Calu3 (cell line): ENCODE measurements at regions not wholly inside any gene's neighbourhood (a gene's known extent, or its start where the extent isn't known, plus 50 kb on each side); places are given as distances from the start of the nearest gene placed in this dataset.

Experiments used
- BruUV-seq: library from RNA; stranded (reverse); fragments of 400-500 nt; replicated peaks from 2 replicates; lab custom pipeline; 2021; lab: Mats Ljungman, UMichigan
- CTCF ChIA-PET: fragments of 300-600 bp; sonication (Branson Sonifier 250); formaldehyde crosslinking; loops from one replicate; lab custom pipeline; 2022; ENCODE audit warnings: antibody characterized with exemption; lab: Charles Lee
- DNase-seq: peaks from one replicate; pipeline ENCODE4 v3.0.0; 2022
- H3K27ac Mint-ChIP-seq: one replicate; pipeline ENCODE4 v1.8.0; 2022; ENCODE audit warnings: mixed read lengths; ENCODE audit not compliant: unreplicated experiment
- H3K27me3 Mint-ChIP-seq: one replicate; pipeline ENCODE4 v1.8.0; 2022; ENCODE audit warnings: mixed read lengths; ENCODE audit not compliant: unreplicated experiment
- H3K36me3 Mint-ChIP-seq: one replicate; pipeline ENCODE4 v1.8.0; 2022; ENCODE audit warnings: mild to moderate bottlenecking, moderate library complexity, mixed read lengths; ENCODE audit not compliant: insufficient read depth, unreplicated experiment
- H3K4me1 Mint-ChIP-seq: one replicate; pipeline ENCODE4 v1.8.0; 2022; ENCODE audit warnings: mild to moderate bottlenecking, low read depth, mixed read lengths; ENCODE audit not compliant: unreplicated experiment
- H3K4me3 Mint-ChIP-seq: one replicate; pipeline ENCODE4 v1.8.0; 2022; ENCODE audit warnings: mild to moderate bottlenecking, low read depth, moderate library complexity, mixed read lengths; ENCODE audit not compliant: unreplicated experiment
- H3K9me3 Mint-ChIP-seq: one replicate; pipeline ENCODE4 v1.8.0; 2022; ENCODE audit warnings: low read depth, mixed read lengths; ENCODE audit not compliant: unreplicated experiment
- intact Hi-C: fragments of 100-400 bp; cut with micrococcal nuclease; formaldehyde crosslinking; loops from one replicate; pipeline ENCODE4 v1.10.0; 2022; ENCODE audit not compliant: unreplicated experiment
- TF ChIP-seq, protein P1 (sequence below): fragments of 200-600 bp; IDR thresholded peaks from one replicate; pipeline ENCODE4 v1.8.0; 2022; ENCODE audit warnings: antibody characterized with exemption; ENCODE audit not compliant: unreplicated experiment

DNA sequence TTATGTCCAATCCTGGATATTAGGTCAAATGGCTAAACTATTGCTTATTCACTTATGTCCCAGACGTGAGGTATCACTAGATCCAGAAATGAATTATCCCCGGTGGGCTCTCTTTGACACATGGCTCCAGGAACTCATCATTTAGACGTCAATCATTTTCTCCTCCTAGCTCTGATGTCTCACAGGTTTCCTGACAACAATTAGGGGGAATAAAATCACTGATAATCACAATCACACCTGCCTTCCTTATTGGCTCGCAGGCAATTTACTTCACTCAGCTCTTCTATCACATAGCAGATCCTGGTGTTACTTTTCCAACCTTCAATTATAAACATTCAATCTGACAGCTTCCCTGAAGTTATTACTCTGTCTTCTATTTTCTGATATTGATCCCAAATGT, 634.0 kb upstream of the TENM4 start:
- H3K27ac Mint-ChIP-seq, result no peak overlapping the region

DNA sequence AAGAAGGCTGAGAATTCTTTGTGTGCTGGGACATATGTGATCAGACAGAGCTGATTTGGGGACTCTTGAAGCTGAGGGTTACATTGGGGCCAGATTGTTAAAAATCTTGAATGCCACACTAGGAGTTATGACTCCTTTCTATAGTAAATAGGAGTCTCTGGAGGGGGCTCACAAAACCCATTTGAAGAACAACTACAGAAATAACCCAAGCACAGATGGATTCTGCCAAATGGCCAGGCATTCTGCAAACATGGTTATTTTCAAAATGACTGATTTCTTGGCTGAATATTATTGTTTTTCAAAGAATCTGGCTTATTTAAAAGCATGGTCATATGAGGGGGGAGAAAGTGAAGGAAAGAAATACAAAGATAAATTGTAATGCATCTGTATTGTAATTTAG, 625.5 kb upstream of the TENM4 start:
- no peaks in the 10 kb centered on the region for H3K4me1 Mint-ChIP-seq
- CTCF ChIA-PET, result no interaction called here
- no peak overlapping the region for H3K27ac Mint-ChIP-seq
- TF ChIP-seq, protein P1, sequence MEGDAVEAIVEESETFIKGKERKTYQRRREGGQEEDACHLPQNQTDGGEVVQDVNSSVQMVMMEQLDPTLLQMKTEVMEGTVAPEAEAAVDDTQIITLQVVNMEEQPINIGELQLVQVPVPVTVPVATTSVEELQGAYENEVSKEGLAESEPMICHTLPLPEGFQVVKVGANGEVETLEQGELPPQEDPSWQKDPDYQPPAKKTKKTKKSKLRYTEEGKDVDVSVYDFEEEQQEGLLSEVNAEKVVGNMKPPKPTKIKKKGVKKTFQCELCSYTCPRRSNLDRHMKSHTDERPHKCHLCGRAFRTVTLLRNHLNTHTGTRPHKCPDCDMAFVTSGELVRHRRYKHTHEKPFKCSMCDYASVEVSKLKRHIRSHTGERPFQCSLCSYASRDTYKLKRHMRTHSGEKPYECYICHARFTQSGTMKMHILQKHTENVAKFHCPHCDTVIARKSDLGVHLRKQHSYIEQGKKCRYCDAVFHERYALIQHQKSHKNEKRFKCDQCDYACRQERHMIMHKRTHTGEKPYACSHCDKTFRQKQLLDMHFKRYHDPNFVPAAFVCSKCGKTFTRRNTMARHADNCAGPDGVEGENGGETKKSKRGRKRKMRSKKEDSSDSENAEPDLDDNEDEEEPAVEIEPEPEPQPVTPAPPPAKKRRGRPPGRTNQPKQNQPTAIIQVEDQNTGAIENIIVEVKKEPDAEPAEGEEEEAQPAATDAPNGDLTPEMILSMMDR, result no peak
- H3K9me3 Mint-ChIP-seq, result peaks cover 8% of the 10 kb centered on the region
- no peak for DNase-seq
- H3K36me3 Mint-ChIP-seq, result no peaks in the 10 kb centered on the region
- H3K4me3 Mint-ChIP-seq, result no peak overlapping the region
- no peaks in the 10 kb centered on the region for H3K27me3 Mint-ChIP-seq
- BruUV-seq, result no TSS peak
- intact Hi-C loops, result no loop called here

More for the DNA sequence above, 634.0 kb upstream of the TENM4 start:
- Mint-ChIP-seq H3K4me1 (no peaks in the 10 kb centered on the region), H3K4me3 (no peak overlapping the region), H3K9me3 (peaks cover 10% of the 10 kb centered on the region), H3K36me3 (no peaks in the 10 kb centered on the region), H3K27me3 (no peaks in the 10 kb centered on the region)
- TF ChIP-seq, protein P1, result no peak
- intact Hi-C loops, result no loop called here
- no TSS peak for BruUV-seq
- CTCF ChIA-PET, result no interaction called here
- DNase-seq, result no peak

DNA sequence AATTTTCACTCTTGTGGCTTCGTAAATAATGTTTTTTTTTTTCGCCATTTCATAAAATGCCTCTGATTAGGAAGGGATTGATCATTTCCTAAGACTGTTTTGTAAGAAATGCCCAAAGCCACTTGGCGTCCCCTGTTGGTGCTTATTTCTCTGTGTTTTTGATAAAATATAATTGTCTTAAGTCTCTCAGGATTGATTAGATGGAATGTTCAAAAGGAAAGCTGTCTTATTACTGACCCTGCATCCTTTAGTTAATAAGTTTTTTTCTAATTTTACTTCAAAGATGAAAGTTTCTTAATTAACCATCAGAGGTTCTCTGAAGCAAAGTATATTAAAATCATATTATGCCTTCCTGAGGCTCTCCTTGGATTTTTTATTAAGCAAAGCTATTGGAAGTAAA, 624.3 kb upstream of the TENM4 start:
- no peaks in the 10 kb centered on the region for H3K4me1 Mint-ChIP-seq
- TF ChIP-seq, protein P1, result no peak
- no peak overlapping the region for H3K4me3 Mint-ChIP-seq
- no peak overlapping the region for H3K27ac Mint-ChIP-seq
- BruUV-seq, result no TSS peak
- no peaks in the 10 kb centered on the region for H3K36me3 Mint-ChIP-seq
- intact Hi-C loops, result no loop called here
- DNase-seq, result no peak
- peaks cover 13% of the 10 kb centered on the region for H3K9me3 Mint-ChIP-seq
- CTCF ChIA-PET, result no interaction called here
- no peaks in the 10 kb centered on the region for H3K27me3 Mint-ChIP-seq

DNA sequence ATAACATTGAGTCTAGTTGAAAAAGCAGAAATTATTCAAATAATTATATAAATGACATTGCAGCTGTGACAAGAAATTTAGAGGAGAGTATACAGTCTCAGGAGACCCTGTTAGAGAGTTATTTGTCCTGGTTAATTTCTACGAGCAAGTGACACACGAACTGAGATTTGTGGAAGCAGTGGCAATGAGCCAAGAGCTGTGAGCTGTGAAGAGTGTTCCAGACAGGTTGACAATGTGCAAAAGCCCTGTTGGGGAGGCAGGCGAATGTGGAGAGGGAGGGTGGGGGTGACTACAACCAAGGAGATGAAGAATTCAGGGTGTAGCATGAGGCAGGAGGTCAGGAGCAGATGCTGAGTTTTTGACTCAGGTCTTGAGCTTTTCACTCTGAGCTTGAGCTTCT, 620.2 kb upstream of the TENM4 start:
- Mint-ChIP-seq H3K4me1 (no peaks in the 10 kb centered on the region), H3K4me3 (no peak overlapping the region), H3K27ac (no peak overlapping the region), H3K9me3 (peaks cover 12% of the 10 kb centered on the region), H3K36me3 (no peaks in the 10 kb centered on the region), H3K27me3 (no peaks in the 10 kb centered on the region)
- intact Hi-C loops, result no loop called here
- no peak for DNase-seq
- TF ChIP-seq, protein P1, result no peak
- CTCF ChIA-PET, result interaction anchor here (0.6 kb wide), 1 partner anchor 327 kb away, joined by 3 read pairs; no protein-coding TSS in a partner anchor
- BruUV-seq, result no TSS peak
